ENCODE measurements at regions not wholly inside any gene's neighbourhood (a gene's known extent, or its start where the extent isn't known, plus 50 kb on each side); places are given as distances from the start of the nearest gene placed in this dataset.
A peak's percentile ranks its signal among the peaks of the same experiment; 100 is the strongest.

DNA sequence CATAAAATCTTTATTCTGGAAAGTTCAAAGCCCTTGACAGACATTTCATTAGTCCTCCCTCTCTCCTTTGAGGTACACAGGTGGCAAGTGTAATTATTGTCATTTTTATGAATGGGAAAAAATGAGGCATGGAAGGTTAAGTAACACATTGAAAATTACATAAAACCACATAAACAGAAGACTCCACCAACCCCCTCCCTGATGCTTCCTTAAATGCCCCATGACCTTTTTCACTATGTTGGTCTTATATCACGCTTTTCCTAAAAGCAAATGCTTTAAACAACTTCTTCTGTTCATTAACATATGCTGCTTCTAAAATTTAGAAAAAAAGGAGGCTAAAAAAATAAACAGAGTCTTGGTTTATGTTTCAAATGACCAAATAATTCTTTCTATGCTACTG lies 648.4 kb downstream of the PTPRC start:
- H3K36me3 ChIP-seq (ENCODE audit: control insufficient read depth in 2 of 3, insufficient read depth in 3 of 3, low read length in 3 of 3), result no peaks in the 10 kb centered on the region
- H3K4me1 ChIP-seq (ENCODE audit: control insufficient read depth in 2 of 3, insufficient read depth in 2 of 3, low read depth in 1 of 3, low read length in 3 of 3), result no peaks in the 10 kb centered on the region
- intact Hi-C loops (cut with DNase I), result no loop called here
- H3K9ac ChIP-seq (ENCODE audit: low read length in 3 of 3), result no peak overlapping the region
- H3K27me3 ChIP-seq (ENCODE audit: control insufficient read depth, insufficient read depth, low read length), result no peaks in the 10 kb centered on the region
- no peak overlapping the region for H3K4me3 ChIP-seq (ENCODE audit: low read length in 3 of 3)
- FAIRE-seq (no peak), DNase-seq (peak in 2 of 5 donors; percentile 48 to 77)
- H3K9me3 ChIP-seq (ENCODE audit: control insufficient read depth in 2 of 3, insufficient read depth in 1 of 3, low read length in 3 of 3), result no peaks in the 10 kb centered on the region
- TF ChIP-seq, protein P1, sequence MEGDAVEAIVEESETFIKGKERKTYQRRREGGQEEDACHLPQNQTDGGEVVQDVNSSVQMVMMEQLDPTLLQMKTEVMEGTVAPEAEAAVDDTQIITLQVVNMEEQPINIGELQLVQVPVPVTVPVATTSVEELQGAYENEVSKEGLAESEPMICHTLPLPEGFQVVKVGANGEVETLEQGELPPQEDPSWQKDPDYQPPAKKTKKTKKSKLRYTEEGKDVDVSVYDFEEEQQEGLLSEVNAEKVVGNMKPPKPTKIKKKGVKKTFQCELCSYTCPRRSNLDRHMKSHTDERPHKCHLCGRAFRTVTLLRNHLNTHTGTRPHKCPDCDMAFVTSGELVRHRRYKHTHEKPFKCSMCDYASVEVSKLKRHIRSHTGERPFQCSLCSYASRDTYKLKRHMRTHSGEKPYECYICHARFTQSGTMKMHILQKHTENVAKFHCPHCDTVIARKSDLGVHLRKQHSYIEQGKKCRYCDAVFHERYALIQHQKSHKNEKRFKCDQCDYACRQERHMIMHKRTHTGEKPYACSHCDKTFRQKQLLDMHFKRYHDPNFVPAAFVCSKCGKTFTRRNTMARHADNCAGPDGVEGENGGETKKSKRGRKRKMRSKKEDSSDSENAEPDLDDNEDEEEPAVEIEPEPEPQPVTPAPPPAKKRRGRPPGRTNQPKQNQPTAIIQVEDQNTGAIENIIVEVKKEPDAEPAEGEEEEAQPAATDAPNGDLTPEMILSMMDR (IDR thresholded peaks at IDR 0.05; ENCODE audit: borderline replicate concordance, extremely low read depth, insufficient read depth), result no peak
- H3K27ac ChIP-seq (ENCODE audit: low read depth in 2 of 2, low read length in 2 of 2), result no peak overlapping the region

DNA sequence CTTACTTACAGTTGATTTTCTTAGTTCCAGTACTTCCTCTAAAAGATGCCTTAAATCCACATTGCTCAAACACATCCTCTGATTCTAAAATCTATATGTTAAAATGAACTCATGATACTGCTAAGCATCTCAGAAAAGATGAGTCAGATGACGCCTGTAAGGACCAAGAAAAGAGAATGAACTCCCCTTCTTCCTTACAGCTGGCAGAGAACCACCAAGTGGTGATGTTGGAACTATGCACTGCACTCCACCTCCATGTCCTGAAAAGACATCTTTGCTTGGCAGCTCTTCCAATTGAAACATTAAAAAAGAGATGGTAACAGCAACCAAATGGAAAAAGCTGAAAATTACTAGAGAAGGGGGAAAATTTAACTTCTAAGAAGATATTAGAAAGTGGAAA lies 648.8 kb downstream of the PTPRC start:
- Histone ChIP-seq H3K4me3 (ENCODE audit: low read length in 3 of 3) (no peak overlapping the region), H3K36me3 (ENCODE audit: control insufficient read depth in 2 of 3, insufficient read depth in 3 of 3, low read length in 3 of 3) (no peaks in the 10 kb centered on the region), H3K9ac (ENCODE audit: low read length in 3 of 3) (no peak overlapping the region), H3K27ac (ENCODE audit: low read depth in 2 of 2, low read length in 2 of 2) (no peak overlapping the region), H3K9me3 (ENCODE audit: control insufficient read depth in 2 of 3, insufficient read depth in 1 of 3, low read length in 3 of 3) (no peaks in the 10 kb centered on the region), H3K4me1 (ENCODE audit: control insufficient read depth in 2 of 3, insufficient read depth in 2 of 3, low read depth in 1 of 3, low read length in 3 of 3) (no peaks in the 10 kb centered on the region), H3K27me3 (ENCODE audit: control insufficient read depth, insufficient read depth, low read length) (no peaks in the 10 kb centered on the region)
- TF ChIP-seq, protein P1 (IDR thresholded peaks at IDR 0.05; ENCODE audit: borderline replicate concordance, extremely low read depth, insufficient read depth), result no peak
- DNase-seq (no peak), FAIRE-seq (no peak)
- intact Hi-C loops (cut with DNase I), result no loop called here

DNA sequence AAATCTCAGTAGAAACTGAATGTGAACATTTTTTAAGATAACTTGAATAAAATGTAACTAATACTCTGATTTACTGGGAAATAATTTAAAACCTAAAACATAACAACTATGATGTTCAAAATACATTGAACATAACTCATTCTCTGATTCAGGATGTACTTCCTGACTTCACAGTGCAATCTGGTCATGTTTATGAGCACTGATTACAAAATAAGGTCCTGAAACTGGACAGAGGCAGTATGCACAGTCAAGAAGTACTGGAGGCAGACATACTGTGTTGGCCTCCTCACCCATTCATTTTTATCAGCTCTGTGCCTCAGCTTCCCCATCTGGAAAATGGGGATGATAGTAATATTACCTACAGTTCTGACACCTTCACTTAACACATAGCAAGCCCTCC lies 651.3 kb downstream of the PTPRC start:
- no peaks in the 10 kb centered on the region for H3K36me3 ChIP-seq (ENCODE audit: control insufficient read depth in 2 of 3, insufficient read depth in 3 of 3, low read length in 3 of 3)
- H3K9ac ChIP-seq (ENCODE audit: low read length in 3 of 3), result no peak overlapping the region
- H3K27me3 ChIP-seq (ENCODE audit: control insufficient read depth, insufficient read depth, low read length), result no peaks in the 10 kb centered on the region
- H3K4me1 ChIP-seq (ENCODE audit: control insufficient read depth in 2 of 3, insufficient read depth in 2 of 3, low read depth in 1 of 3, low read length in 3 of 3), result no peaks in the 10 kb centered on the region
- intact Hi-C loops (cut with DNase I), result no loop called here
- TF ChIP-seq, protein P1 (IDR thresholded peaks at IDR 0.05; ENCODE audit: borderline replicate concordance, extremely low read depth, insufficient read depth), result no peak
- DNase-seq (no peak), FAIRE-seq (no peak)
- H3K9me3 ChIP-seq (ENCODE audit: control insufficient read depth in 2 of 3, insufficient read depth in 1 of 3, low read length in 3 of 3), result no peaks in the 10 kb centered on the region
- no peak overlapping the region for H3K4me3 ChIP-seq (ENCODE audit: low read length in 3 of 3)
- no peak overlapping the region for H3K27ac ChIP-seq (ENCODE audit: low read depth in 2 of 2, low read length in 2 of 2)

DNA sequence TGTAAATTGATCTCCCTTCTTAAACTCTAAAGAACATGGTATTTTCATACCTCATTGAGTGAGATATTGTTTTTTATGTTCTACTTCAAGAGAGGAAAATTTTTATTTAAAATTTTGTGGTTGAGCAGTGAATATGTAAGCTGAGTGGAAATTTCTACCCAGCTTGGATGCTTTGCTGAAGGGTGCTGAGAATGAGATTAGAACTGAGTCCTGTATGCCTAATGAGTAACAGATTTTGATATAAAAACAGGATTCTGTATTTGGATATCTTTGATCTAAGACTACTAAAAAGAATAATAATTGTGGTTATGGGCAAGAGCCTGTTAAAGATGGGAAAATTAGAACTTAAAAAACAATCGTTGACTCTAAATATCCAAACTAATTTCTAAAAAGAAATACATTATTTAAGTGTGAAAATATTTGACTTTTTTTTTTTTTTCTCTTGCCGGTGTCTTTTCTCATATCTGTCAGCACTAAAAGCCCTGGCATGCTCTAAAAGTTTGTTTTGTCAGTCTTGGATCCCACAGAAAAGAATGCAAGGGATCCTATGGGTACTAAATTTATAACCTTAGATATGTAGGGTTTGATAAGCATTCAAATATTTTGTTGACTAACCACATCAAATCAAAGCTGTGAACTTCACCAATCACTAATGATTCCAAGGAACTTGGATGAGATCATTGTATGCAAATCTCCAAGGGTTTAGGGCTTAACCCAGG lies 652.3 kb downstream of the PTPRC start:
- H3K27ac ChIP-seq (ENCODE audit: low read depth in 2 of 2, low read length in 2 of 2), result no peak overlapping the region
- TF ChIP-seq, protein P1 (IDR thresholded peaks at IDR 0.05; ENCODE audit: borderline replicate concordance, extremely low read depth, insufficient read depth), result no peak
- FAIRE-seq (no peak), DNase-seq (no peak)
- no peak overlapping the region for H3K9ac ChIP-seq (ENCODE audit: low read length in 3 of 3)
- H3K36me3 ChIP-seq (ENCODE audit: control insufficient read depth in 2 of 3, insufficient read depth in 3 of 3, low read length in 3 of 3), result no peaks in the 10 kb centered on the region
- H3K4me1 ChIP-seq (ENCODE audit: control insufficient read depth in 2 of 3, insufficient read depth in 2 of 3, low read depth in 1 of 3, low read length in 3 of 3), result no peaks in the 10 kb centered on the region
- intact Hi-C loops (cut with DNase I), result no loop called here
- H3K27me3 ChIP-seq (ENCODE audit: control insufficient read depth, insufficient read depth, low read length), result no peaks in the 10 kb centered on the region
- no peaks in the 10 kb centered on the region for H3K9me3 ChIP-seq (ENCODE audit: control insufficient read depth in 2 of 3, insufficient read depth in 1 of 3, low read length in 3 of 3)
- no peak overlapping the region for H3K4me3 ChIP-seq (ENCODE audit: low read length in 3 of 3)

Data from kidney (tissue), 13 donors.